Panc1 (cell line): ENCODE measurements at regions not wholly inside any gene's neighbourhood (a gene's known extent, or its start where the extent isn't known, plus 50 kb on each side); places are given as distances from the start of the nearest gene placed in this dataset.
A peak's percentile ranks its signal among the peaks of the same experiment; 100 is the strongest.

Experiments used
- ATAC-seq: fragments of 200-7000 bp; cut with Tn5 transposase; 2 replicates; pipeline ENCODE4 v1.9.1; 2020; ENCODE audit warnings: mild to moderate bottlenecking, moderate library complexity
- BruUV-seq: library from RNA; stranded (reverse); fragments of 400-500 nt; replicated peaks from 2 replicates; lab custom pipeline; 2021; lab: Mats Ljungman, UMichigan
- CTCF ChIA-PET: fragments of 300-600 bp; sonication (Branson Sonifier 250); formaldehyde crosslinking; loops from one replicate; lab custom pipeline; 2022; ENCODE audit warnings: antibody characterized with exemption; lab: Charles Lee
- POLR2A ChIA-PET: fragments of 300-600 bp; sonication (Branson Sonifier 250); formaldehyde crosslinking; loops from one replicate; lab custom pipeline; 2022; ENCODE audit warnings: antibody characterized with exemption; lab: Charles Lee
- DNase-seq: peaks from one replicate; pipeline ENCODE4 v3.0.0-alpha.2; 2010; ENCODE audit warnings: low read depth, low spot score
- H3K27ac ChIP-seq: 2 replicates; pipeline ENCODE4 v1.5.1; 2011; ENCODE audit warnings: mild to moderate bottlenecking, low read length, inconsistent platforms
- H3K27me3 ChIP-seq: fragments of 200-500 bp; sonication (Bioruptor generic); 2 replicates; pipeline ENCODE4 v1.6.0; 2014; ENCODE audit warnings: low read length, inconsistent platforms; ENCODE audit not compliant: control insufficient read depth, insufficient read depth
- H3K36me3 ChIP-seq: fragments of 200-500 bp; sonication (Bioruptor generic); 2 replicates; pipeline ENCODE4 v1.5.1; 2014; ENCODE audit warnings: inconsistent platforms, mild to moderate bottlenecking, low read length, moderate library complexity; ENCODE audit not compliant: control insufficient read depth, insufficient read depth
- H3K4me1 ChIP-seq: 2 replicates; pipeline ENCODE4 v1.5.1; 2011; ENCODE audit warnings: inconsistent platforms, mild to moderate bottlenecking, low read length, moderate library complexity; ENCODE audit not compliant: control insufficient read depth, insufficient read depth
- H3K4me3 ChIP-seq, 2 experiments: 2 replicates each; pipeline ENCODE4 v1.5.1; 2011 to 2012; ENCODE audit warnings: low read depth in 2 of 2, low read length in 2 of 2, mild to moderate bottlenecking in 2 of 2, inconsistent platforms in 1 of 2, moderate library complexity in 1 of 2
- H3K9me3 ChIP-seq: fragments of 200-500 bp; sonication (Bioruptor generic); 2 replicates; pipeline ENCODE4 v1.5.1; 2014; ENCODE audit warnings: low read depth, mild to moderate bottlenecking, inconsistent platforms, low read length, moderate library complexity; ENCODE audit not compliant: control insufficient read depth, insufficient read depth
- POLR2AphosphoS5 ChIP-seq: IDR thresholded peaks from 2 replicates; pipeline ENCODE4 v1.6.1; 2012; ENCODE audit warnings: mild to moderate bottlenecking, low read depth, low read length, moderate library complexity
- REST ChIP-seq, 2 experiments: IDR thresholded peaks; 2 replicates each; pipeline ENCODE4 v1.6.1; 2011 to 2012; ENCODE audit warnings: low read depth in 2 of 2, control low read depth in 1 of 2, low read length in 1 of 2, mild to moderate bottlenecking in 1 of 2, moderate library complexity in 1 of 2; ENCODE audit not compliant: insufficient read depth in 1 of 2
- SIN3A ChIP-seq: IDR thresholded peaks from 2 replicates; pipeline ENCODE4 v1.6.1; 2012; ENCODE audit warnings: low read depth, mild to moderate bottlenecking, low read length, moderate library complexity, borderline replicate concordance; ENCODE audit not compliant: insufficient read depth
- TCF7L2 ChIP-seq: IDR thresholded peaks from 2 replicates; pipeline ENCODE4 v1.6.1; 2011; ENCODE audit warnings: mild to moderate bottlenecking, low read depth, low read length, inconsistent platforms
- in situ Hi-C: cut with HindIII; loops from 2 replicates; pipeline ENCODE4 v1.10.0; 2016; ENCODE audit warnings: low sequenced_read_pairs, low pct_unique_long_range_greater_than_20kb
- intact Hi-C: fragments of 100-400 bp; cut with micrococcal nuclease; formaldehyde crosslinking; loops from one replicate; pipeline ENCODE4 v1.10.0; 2022; ENCODE audit not compliant: unreplicated experiment
- TF ChIP-seq, protein P1 (sequence below): fragments of 450-650 bp; IDR thresholded peaks from 2 replicates; pipeline ENCODE4 v1.5.1; 2017; ENCODE audit warnings: mild to moderate bottlenecking

- CTCF ChIA-PET = no interaction called here
- DNase-seq (peak; percentile 18), ATAC-seq (peak; percentile 82)
- intact Hi-C loops = no loop called here
- H3K4me1 ChIP-seq = no peaks in the 10 kb centered on the region
- no peaks in the 10 kb centered on the region for H3K36me3 ChIP-seq
- H3K27me3 ChIP-seq = no peaks in the 10 kb centered on the region
- POLR2A ChIA-PET = no interaction called here
- no TSS peak for BruUV-seq
- no peak overlapping the region for H3K4me3 ChIP-seq
- in situ Hi-C loops = no loop called here
- TF ChIP-seq, protein P1, sequence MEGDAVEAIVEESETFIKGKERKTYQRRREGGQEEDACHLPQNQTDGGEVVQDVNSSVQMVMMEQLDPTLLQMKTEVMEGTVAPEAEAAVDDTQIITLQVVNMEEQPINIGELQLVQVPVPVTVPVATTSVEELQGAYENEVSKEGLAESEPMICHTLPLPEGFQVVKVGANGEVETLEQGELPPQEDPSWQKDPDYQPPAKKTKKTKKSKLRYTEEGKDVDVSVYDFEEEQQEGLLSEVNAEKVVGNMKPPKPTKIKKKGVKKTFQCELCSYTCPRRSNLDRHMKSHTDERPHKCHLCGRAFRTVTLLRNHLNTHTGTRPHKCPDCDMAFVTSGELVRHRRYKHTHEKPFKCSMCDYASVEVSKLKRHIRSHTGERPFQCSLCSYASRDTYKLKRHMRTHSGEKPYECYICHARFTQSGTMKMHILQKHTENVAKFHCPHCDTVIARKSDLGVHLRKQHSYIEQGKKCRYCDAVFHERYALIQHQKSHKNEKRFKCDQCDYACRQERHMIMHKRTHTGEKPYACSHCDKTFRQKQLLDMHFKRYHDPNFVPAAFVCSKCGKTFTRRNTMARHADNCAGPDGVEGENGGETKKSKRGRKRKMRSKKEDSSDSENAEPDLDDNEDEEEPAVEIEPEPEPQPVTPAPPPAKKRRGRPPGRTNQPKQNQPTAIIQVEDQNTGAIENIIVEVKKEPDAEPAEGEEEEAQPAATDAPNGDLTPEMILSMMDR = peak; percentile 68
- TF ChIP-seq SIN3A = no peak
- no peak overlapping the region for H3K27ac ChIP-seq
- peaks cover 7% of the 10 kb centered on the region; the same call in 1 of the 2 replicates for H3K9me3 ChIP-seq
These were observed 795.0 kb downstream of the EFNA5 start for GRCh38 chr5:106875591-106876297.

DNA sequence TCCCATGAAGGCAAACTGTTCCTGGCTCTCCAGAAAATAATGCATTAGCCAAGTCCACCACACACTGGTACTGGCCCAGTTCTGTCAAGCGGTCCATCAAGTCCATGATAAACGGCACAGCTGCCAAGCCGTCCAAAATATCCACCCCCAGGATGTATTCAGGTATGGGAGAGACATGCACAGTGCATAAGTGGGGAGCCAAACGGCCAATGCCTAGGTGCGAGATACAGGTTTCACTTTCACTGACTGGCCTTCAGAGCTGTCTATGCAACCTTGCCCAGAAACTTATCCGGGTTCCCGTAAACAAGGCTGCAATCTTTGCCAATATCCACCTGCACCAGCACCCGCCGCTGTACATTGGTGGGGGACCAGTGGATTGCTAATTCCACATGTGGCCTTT is 795.8 kb downstream of the EFNA5 start:
- H3K4me1 ChIP-seq = no peaks in the 10 kb centered on the region
- no peak for ATAC-seq
- CTCF ChIA-PET = no interaction called here

More for the DNA sequence above, 795.8 kb downstream of the EFNA5 start:
- no peak overlapping the region for H3K27ac ChIP-seq
- peaks cover 7% of the 10 kb centered on the region; the same call in 1 of the 2 replicates for H3K9me3 ChIP-seq
- intact Hi-C loops = no loop called here
- H3K27me3 ChIP-seq = no peaks in the 10 kb centered on the region
- no TSS peak for BruUV-seq
- in situ Hi-C loops = no loop called here
- H3K36me3 ChIP-seq = no peaks in the 10 kb centered on the region
- TF ChIP-seq REST (IDR thresholded peaks at IDR 0.05; ENCODE audit: insufficient read depth in 1 of 2, low read depth in 2 of 2, low read length in 1 of 2) (no peak), SIN3A (no peak), TCF7L2 (no peak), POLR2AphosphoS5 (no peak)
- TF ChIP-seq, protein P1 = no peak
- no peak overlapping the region for H3K4me3 ChIP-seq
- DNase-seq = no peak
- POLR2A ChIA-PET = no interaction called here
